GM19438 (cell line): ENCODE measurements at regions not wholly inside any gene's neighbourhood (a gene's known extent, or its start where the extent isn't known, plus 50 kb on each side); places are given as distances from the start of the nearest gene placed in this dataset.
"Not testable (repeated sequence)": the region's sequence is repeated elsewhere in the genome, so short reads cannot be mapped to it uniquely, and the experiment has no call there.

Source experiments
- ATAC-seq: cut with Tn5 transposase; IDR thresholded peaks from one replicate; pipeline ENCODE4 v1.9.1; 2021; ENCODE audit warnings: low read depth; ENCODE audit not compliant: unreplicated experiment

DNA sequence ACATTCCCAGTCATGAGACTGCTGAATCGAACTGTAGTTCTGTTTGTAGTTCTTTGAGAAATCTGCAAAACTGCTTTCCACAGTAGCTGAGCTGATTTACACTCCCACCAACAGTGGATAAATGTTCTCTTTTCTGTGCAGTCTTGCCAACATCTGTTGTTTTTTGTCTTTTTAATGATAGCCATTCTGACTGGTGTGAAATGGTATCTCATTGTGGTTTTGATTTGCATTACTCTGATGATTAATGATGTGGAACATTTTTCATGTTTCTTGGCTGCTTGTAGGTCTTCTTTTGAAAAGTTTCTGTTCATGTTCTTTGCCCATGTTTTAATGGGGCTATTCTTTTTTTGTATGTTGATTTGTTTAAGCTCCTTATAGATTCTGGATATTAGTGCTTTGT is 187.3 kb upstream of the TLE4 start:
- ATAC-seq, result no peak

DNA sequence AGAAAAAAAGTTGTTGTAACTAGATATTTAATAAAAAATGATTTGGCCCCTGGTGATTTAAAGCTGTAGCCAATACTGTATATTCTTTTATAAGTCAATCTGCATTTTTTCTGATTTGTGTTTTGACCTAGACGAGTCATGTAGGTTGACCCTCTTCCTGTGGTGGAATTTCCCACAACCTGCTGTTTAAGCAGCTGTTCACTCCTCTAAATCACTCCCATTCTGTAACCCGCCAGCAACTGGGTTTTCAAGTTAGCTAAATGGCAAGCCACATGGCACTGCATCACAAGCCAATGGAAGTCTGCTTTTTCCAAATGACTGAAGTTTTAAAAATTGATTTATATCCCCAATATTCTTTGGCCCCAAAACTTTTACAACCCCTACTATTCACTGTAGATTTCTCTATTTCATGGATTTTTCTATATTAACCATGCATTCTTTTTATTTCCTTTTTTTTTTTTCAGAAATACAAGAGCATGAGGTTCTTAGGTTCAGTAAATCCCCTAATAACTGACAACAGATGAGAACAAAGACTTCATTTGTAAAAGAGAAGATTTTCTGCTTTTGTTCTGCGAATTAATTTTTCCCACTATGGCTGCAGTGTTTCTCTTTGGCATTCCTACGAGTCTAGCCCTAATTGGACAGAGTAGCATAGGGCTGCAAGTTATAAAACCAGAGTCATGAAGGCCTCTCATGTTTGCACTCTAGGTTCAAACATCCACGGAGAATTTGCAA is 184.5 kb upstream of the TLE4 start:
- no peak for ATAC-seq

DNA sequence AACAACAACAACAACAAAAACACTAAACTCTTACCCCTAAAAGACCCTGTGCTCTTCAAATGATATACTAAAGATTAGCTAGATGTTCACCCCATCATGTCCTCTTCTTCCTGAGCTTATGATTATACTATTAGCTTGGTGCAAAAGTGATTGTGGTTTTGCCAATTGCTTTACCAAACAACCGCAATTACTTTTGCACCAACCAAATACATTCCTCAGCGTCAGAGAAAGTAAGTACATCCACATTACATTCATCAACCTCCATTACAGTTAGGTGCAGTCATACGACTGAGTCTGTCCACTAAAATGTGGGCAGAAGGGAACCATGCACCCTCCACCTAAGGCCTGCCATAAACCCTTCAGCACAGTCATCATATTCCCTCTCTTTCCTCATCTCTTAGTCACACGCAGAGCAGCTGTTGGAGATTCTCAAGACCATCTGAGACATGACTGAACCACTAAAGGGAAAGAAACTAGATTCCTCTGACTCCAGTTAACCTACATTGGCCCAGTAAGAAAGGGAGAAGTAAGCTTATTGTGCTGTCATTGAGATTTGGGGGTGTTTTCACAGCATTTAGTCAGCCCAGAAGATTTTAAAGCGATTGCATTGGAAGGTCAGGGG is 181.6 kb upstream of the TLE4 start:
- no peak for ATAC-seq

DNA sequence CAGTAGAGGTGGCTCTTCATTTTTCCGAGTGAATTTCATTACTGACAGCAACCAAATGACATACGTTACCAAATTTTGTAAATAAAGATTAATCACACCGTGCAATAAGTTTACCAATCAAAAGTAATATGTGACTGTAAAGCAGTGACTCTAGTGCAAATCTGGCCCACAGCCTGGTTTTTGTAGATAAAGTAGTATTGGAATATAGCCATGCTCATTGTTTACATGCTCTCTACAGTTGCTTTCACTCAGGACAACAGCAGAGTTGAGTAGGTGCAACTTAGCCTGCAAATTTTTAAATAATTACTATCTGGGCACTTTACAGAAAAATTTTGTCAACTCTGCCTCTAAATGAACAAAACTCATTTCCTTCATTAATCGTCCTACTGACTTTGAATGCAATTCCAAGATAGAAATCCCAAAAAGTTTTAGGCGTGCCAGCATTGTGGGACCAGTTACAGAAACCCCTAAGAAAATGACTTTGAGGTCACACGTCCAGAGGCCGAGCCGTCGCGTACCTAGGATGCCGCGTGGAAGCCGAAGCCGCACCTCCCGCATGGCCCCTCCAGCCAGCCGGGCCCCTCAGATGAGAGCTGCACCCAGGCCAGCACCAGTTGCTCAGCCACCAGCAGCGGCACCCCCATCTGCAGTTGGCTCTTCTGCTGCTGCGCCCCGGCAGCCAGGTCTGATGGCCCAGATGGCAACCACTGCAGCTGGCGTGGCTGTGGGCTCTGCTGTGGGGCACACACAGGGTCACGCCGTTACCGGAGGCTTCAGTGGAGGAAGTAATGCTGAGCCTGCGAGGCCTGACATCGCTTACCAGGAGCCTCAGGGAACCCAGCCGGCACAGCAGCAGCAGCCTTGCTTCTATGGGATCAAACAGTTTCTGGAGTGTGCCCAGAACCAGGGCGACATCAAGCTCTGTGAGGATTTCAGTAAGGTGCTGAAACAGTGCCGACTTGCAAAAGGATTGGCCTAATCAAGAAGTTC is 180.7 kb upstream of the TLE4 start:
- no peak for ATAC-seq

DNA sequence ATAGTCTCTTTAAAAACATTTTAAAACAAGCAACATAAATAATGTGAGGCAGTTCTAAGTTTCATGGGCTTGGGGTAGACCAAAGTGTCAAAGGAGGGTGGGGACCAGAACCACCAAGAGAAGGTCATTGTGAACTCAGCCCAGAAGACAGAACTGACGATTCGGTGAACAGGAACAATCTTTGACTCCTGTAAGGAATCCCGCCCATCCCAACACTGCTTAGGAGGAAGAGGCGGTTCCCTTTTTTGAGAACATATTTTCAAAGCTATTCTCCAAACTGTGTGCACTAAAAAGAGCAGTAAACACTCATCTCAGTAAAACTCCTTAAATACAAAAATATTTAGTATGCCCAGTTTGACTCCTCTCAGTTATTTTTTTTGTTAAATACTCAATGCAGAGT is 176.5 kb upstream of the TLE4 start:
- no peak for ATAC-seq

DNA sequence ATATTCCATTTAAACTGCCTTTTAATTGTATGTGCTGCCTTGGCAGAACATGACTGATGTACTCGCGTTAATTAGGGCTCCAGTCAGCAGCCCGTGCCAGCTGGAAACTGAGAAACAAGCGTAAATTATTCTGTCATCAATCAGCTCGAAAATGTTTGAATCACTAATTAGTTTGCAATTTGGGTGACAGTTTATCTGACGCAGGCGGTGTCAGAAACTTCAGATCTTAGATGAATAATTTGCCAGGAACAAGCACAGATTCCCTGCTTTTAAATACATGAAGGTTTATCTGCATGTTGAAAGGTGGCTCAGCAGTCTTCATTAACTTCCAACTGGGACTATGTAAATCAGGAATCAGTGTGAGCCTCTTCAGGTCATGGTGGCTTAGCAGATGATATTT is 176.0 kb upstream of the TLE4 start:
- no peak for ATAC-seq

DNA sequence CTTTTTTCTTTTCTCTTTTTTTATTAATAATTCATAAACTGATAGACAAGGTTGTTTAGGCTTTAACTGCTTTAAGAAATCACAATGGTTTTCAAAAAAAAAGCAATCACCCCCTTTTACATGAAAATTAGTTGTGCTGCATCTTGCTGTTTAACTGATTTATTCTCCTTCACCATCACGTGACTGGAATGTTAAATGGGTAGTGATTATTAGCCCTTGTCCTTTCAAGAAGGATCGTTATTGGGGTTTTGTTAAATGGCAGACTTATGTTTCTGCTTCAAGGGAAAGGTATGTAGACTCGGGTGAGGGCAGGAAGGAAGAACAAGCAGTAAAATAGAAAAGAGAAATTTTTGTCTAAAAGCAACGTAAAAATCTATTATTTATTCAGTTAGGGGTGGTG is 175.6 kb upstream of the TLE4 start:
- no peak for ATAC-seq

DNA sequence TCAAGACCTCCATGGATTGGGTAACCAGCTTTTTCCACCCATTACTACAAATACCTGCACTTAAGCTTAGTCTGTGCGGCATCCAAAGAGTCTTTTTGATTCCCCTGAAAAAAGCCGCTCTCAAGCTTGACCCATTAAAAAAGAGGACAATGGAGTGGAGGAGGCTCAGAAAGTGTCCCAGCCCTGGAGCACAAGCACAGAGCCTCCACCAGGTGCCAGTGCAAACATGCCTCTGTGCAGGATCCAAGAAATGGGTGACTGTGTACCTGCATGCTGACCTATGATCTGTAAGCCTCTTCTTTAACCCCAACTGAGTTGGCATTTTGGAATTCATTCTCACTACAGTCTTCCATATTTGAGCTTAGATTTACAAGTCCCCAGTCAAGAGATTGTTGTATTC is 168.3 kb upstream of the TLE4 start:
- no peak for ATAC-seq

DNA sequence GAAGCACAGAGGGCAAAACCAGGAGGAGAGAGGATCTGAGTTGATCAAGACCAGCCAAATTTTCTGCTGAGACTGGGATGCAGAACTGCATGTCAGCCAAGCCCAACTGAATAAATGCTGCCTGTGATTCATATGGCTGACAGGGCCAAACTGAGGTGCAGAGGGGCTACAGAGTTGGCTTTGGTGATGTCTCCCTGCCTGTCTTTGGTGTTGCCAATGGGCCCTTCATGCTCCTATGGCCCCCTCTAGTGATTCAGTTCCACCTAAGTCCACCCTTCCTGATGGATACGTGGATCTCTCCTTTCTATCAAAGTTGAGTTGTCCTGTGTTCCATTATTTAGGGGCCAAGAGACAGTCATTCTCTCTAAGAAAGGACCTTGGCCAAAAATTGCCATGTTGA is 163.6 kb upstream of the TLE4 start:
- no peak for ATAC-seq

DNA sequence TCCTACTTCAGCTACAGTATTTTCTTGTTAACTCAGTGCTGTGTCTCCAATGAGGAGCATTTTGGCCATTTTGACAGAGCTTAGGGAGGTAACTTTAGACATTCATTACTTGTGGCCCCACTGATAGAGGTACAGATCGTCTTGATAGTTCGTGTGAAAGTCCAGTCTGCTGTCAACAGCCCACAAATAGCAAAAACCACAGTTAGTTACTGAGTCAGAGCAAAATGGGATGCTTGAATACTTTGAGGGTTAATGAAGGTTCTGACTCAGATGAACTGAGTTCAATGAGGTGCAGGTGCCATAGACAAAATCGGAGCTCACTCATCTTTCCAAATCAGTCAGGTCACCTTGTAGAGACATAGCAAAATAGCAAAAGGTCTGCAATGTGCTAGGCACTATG is 163.1 kb upstream of the TLE4 start:
- ATAC-seq, result no peak

DNA sequence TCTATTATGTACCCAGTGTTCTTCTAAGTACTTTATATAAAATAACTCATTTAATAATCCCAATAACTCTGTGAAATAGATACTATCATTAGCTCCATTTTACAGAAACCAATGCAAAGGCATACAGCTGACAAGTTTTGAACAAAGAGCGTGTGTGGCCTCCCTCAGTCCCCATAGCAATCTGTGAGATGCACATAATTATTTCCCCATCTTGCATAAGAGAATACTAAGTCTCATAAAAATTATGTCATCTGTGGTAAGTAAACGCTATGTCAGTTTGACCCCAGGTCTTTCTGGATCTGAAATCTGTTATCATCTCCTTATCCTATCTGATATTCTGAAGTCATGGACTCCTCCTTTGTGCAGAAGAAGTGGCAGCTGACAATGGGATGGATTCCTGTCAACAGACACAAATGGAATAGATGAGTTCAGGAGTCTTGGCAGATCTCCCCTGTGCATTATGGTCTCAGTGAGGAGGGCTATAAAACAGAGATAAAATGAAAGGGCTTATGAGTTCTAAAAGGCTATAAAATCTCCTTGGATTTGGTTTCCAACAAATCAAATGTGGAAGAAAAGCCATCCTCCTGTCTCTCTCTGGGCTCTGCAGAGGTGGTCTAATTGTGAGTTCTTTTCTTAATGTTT is 162.5 kb upstream of the TLE4 start:
- no peak for ATAC-seq

DNA sequence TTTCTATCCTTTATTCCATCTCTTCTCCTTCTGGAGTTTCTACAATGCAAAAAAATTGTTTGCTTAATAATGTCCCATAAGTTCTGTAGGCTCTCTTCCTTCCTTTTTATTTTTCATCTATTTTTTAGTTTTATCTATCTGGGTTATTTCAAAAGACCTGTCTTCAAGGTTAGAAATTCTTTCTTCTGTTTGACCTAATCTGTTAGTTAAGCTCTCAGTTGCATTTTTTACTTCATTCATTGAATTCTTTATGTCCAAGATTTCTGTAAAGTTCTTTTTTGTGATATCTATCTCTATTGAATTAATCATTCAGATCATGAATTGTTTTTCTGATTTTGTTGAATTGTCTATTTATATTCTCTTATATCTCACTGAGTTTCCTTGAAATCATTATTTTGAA is 145.9 kb upstream of the TLE4 start:
- no peak for ATAC-seq

DNA sequence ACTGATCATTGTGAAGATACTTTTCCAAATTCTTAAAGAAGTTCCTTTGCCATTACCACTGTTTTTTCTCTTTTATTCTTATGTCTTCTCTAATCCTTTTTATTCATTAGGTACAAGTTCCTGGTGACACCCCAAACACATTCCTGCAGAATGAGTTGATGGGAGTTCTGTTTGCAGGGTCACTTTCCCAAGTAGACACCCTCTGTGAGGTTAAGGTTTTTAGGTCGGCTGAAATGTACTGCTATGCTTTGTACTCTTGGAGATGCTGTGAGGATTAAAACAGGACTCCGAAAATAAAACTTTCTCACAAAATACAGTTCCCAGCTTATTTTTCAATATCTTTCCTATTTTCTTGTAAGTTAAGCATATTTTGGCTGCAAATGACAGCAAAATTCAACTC is 143.3 kb upstream of the TLE4 start:
- ATAC-seq, result no peak

DNA sequence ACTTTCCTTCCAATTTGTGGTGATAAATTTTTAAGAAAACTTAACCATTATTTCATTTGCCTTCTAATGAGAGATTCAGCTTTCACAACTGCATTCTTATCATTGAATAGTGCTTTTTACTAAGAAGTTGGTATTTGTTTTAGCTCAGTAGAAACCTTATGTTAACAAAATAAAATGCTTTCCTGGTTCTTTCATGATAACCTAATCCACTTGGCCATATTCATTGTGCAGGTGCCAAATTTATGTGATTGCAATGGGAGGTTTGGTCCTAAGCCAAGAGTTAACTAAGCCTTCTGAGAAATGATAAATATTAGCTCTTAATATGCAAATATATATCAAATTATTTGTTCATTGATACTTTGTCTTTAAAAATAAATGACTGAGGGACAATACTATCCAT is 141.1 kb upstream of the TLE4 start:
- no peak for ATAC-seq

DNA sequence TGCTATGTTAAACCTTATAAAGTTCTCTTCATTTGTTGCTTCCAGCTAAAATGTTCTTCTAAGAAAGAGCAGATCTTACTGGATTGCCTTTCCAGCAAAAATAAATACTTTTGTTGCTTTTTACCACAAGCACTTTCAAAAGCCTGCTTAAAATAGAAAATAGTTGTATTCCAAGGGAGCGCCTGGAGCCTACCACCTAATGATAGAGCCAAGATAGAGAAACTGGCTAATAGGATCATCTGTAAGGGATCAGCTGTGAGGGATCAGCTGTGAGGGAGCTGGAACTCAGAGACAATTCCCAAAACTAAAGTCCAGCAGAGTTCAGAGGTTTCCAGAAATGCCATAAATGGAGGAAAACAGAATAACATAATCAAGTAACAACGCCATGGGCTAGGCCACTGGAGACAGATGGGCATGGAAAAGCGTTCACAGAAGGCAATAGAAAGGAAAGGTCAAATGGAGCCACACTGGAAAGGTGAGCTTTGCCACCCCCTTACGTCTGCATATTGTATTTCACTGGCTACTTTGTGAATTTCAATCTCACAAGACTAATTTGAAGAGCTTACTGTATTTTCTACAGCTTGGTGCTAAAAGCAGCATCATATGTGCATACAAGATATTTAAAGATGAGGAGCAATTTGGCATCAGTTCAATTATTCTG is 140.6 kb upstream of the TLE4 start:
- no peak for ATAC-seq

DNA sequence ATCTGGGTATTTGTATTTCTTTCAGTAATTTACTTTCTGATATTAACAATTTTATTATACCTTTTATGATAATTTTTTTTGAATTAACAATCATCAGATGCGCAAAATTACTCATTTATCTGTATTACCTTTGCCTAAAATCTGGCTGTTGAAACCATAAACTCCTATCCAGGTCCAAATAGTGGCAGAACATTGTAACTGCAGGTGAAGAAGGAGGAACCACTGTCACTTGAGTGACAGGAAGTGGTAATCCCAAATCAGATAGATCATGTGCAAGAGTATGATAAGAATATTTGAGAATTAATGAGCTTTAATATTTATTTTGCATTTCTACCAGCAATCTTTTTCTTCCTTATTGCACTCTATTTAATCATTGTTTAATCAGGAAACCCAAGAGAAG is 139.3 kb upstream of the TLE4 start:
- ATAC-seq, result no peak

DNA sequence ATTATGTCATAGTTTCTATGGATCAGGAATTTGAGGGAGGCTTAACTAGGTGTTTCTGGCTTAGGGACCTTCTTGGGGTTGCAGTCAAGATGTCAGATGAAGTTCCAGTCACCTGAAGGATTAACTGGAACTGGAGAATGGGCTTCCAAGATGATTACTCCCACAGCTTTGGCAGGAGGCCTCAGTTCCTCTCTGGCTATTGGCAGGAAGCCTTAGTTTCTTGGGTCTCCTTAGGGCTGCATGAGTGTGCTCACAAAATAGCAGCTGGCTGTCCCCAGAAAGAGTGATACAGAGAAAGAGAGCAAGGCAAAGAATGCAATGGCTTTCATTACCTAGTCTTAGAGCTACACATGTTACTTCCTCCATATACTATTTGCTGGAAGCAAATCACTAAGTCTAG is 138.1 kb upstream of the TLE4 start:
- ATAC-seq, result no peak

DNA sequence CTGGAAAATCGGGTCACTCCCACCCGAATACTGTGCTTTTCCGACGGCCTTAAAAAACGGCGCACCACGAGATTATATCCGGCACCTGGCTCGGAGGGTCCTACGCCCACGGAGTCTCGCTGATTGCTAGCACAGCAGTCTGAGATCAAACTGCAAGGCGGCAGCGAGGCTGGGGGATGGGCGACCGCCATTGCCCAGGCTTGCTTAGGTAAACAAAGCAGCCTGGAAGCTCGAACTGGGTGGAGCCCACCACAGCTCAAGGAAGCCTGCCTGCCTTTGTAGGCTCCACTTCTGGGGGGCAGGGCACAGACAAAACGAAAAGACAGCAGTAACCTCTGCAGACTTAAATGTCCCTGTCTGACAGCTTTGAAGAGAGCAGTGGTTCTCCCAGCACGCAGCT is 132.5 kb upstream of the TLE4 start:
- ATAC-seq, result not testable (repeated sequence)

DNA sequence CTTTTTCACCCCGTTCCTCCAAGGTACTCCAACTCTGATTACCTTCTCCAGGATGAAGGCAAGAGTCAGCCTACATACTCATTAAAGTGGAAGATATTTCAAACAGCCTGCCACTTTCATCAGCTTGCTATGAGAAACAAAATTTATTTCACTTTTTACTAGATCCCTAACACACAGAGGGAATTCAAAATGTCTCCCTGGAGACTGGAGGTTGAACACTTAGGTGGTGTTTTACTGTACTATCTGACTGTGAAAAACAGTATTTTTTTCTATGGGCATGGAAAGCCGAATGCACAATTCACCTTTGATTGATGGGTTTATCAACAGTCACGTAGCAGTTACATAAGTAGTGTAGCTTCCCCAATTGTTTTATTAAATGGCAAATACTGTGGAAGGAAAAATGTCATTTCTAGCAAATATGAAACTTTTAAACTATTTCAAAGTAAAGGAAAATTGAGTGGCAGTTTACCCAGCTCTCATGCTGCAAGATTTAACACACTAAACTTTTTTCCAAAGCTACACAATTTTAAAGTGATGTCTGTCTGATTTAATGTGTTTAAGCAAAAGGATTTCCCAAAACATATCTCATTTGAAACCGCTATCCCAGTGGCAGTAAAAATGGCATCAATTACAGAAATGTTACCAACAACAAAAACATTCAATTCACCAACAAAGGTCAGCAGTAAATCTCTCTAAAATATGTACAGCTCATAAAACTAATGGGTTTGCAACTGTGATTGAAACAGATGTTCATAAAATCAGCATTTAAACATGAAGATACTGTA is 125.0 kb upstream of the TLE4 start:
- no peak for ATAC-seq

DNA sequence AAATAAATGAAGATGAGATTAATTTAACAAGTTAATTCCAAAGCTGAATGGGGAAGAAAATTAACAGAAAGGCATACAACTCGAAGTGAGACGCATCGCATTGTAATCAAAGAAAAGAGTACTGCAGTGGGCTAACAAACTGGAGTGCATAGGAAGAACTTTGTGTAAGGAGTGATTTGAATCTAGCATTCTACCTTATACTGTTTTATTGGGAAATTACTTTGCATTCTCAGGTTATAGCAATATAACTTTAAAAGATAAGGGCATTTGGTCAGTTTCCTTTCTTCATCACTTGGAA is 124.5 kb upstream of the TLE4 start:
- no peak for ATAC-seq
